DND-41 (cell line): ENCODE measurements at regions not wholly inside any gene's neighbourhood (a gene's known extent, or its start where the extent isn't known, plus 50 kb on each side); places are given as distances from the start of the nearest gene placed in this dataset.

ENCODE experiments used
- CTCF ChIP-seq: IDR thresholded peaks from 2 replicates; pipeline ENCODE4 v1.5.1; 2012; ENCODE audit warnings: borderline replicate concordance, low read length, moderate library complexity, mild to moderate bottlenecking; ENCODE audit not compliant: poor library complexity, severe bottlenecking; ENCODE audit errors: extremely low read depth
- EZH2 ChIP-seq: IDR thresholded peaks from 3 replicates; pipeline ENCODE4 v1.6.1; 2012; ENCODE audit warnings: borderline replicate concordance, low read depth, mild to moderate bottlenecking, moderate library complexity, low read length, inconsistent platforms; ENCODE audit not compliant: severe bottlenecking

DNA sequence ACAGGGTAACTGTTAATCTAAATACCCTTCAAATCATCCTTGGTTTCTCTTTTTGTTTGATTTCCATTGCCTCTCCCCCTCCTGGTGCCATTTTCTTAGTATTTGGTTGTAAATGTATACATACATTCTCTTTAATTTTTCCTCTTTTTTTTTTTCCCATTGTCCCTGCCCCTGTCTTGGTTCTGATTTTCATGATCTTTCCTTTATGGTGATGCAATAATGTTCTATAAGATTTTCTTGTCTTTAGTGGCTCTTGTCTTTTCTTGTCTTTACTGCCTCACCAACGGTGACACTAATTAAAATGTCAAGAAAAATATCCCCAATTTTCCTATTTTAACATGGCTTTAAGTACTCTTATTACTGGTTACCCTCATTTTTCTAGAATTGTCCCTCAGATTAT is 135.9 kb upstream of the POT1 start:
- TF ChIP-seq CTCF = no peak
- no peak for TF ChIP-seq EZH2
